NB4 (cell line): ENCODE measurements at regions not wholly inside any gene's neighbourhood (a gene's known extent, or its start where the extent isn't known, plus 50 kb on each side); places are given as distances from the start of the nearest gene placed in this dataset.

ENCODE experiments used
- POLR2A ChIP-seq: IDR thresholded peaks from 2 replicates; pipeline ENCODE4 v1.6.1; 2011; ENCODE audit warnings: mild to moderate bottlenecking; ENCODE audit not compliant: insufficient read length; ENCODE audit errors: extremely low read depth
- TF ChIP-seq, protein P1 (sequence below): IDR thresholded peaks from 2 replicates; pipeline ENCODE4 v1.6.1; 2011; ENCODE audit warnings: low read depth, low read length

DNA sequence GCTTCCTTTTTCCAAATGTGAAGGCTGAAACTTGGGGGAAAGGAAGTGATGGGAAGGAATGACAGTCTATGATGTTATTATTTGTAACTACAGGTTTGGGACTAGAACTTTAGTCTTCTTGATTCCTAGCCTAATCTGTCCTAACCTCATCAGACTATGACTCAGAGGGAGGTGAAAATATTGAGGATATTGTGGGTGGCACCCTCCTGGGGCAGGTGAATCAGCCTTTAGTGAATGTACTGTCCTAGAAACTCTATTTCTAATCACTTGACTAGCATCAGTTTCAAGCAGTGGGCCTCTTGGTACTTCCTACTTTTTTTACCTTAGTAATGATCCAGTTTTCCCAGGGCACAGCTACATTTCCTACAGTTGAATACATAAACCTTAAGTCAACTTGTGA is 829.0 kb upstream of the API5 start:
- TF ChIP-seq POLR2A: no peak
- TF ChIP-seq, protein P1, sequence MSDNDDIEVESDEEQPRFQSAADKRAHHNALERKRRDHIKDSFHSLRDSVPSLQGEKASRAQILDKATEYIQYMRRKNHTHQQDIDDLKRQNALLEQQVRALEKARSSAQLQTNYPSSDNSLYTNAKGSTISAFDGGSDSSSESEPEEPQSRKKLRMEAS: no peak
